ENCODE measurements at regions not wholly inside any gene's neighbourhood (a gene's known extent, or its start where the extent isn't known, plus 50 kb on each side); places are given as distances from the start of the nearest gene placed in this dataset.

DNA sequence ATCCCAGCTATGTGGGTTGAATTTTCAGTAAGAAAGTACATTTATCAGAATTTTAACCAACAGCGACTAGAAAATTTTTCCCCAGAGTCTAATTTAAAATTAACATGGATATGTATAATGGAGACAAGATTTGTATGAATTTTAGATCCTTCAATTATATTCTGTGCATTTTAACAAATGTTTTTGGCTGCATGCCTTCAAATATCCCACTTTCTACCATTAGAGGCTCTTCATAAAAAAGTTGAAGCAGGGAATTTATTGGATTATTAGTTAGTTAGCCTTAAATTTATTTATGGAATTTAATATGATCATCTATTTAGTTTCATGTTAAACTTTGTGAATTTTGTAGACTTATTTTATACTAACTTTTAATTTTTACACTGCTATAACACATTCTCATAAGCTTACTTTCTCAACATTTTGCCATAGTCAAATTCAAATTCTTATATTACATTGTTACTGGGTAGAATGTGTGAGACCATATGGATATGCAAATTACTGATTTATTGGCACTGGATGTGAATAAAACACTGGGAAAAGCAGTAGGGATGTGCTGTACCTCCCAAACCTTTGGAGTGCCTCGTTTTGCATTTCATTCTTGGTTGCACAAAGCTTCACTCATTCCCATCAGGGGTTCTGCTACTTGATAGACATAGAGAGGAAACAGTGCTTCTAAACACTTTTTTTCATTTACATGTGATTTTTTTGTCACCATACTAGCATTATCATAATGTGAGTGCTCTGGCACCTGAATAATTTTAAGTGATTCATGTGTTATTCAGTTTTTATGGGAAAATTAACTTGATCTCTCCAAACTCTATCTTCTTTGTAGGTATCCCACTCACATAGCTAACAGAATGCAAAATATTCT lies 491.8 kb upstream of the COX7C start:
- ATAC-seq: no peak
- intact Hi-C loops (cut with DNase I): no loop called here
- TF ChIP-seq, protein P1, sequence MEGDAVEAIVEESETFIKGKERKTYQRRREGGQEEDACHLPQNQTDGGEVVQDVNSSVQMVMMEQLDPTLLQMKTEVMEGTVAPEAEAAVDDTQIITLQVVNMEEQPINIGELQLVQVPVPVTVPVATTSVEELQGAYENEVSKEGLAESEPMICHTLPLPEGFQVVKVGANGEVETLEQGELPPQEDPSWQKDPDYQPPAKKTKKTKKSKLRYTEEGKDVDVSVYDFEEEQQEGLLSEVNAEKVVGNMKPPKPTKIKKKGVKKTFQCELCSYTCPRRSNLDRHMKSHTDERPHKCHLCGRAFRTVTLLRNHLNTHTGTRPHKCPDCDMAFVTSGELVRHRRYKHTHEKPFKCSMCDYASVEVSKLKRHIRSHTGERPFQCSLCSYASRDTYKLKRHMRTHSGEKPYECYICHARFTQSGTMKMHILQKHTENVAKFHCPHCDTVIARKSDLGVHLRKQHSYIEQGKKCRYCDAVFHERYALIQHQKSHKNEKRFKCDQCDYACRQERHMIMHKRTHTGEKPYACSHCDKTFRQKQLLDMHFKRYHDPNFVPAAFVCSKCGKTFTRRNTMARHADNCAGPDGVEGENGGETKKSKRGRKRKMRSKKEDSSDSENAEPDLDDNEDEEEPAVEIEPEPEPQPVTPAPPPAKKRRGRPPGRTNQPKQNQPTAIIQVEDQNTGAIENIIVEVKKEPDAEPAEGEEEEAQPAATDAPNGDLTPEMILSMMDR (IDR thresholded peaks at IDR 0.05): no peak

DNA sequence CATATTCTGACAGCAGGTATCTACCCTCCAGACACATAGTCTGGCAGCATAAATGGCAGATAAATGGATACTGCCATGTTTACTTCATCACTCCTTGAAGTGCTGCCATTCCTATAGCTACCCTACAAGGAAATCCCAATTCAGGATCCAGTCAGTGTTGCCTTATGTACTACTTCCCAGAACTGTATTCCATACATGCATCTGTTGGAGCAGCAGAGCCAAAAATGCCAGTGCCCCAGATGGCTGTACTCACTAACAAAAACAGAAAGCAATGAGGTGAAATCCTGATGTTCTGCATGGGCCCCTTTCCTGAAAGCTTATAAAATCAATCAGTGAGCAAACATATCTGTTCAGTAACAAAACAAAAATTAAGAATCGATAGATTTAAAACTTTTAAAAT lies 490.0 kb upstream of the COX7C start:
- intact Hi-C loops (cut with DNase I): no loop called here
- no peak overlapping the region for H3K27ac ChIP-seq
- TF ChIP-seq, protein P1 (IDR thresholded peaks at IDR 0.05): no peak
- no peaks in the 10 kb centered on the region for H3K4me1 ChIP-seq
- H3K27me3 ChIP-seq: no peaks in the 10 kb centered on the region
- DNase-seq: no peak
- no peak for ATAC-seq
- no peaks in the 10 kb centered on the region for H3K9me3 ChIP-seq
- H3K36me3 ChIP-seq: no peaks in the 10 kb centered on the region
- no peak overlapping the region for H3K4me3 ChIP-seq

More for the DNA sequence above, 491.8 kb upstream of the COX7C start:
- H3K27me3 ChIP-seq: no peaks in the 10 kb centered on the region
- no peak overlapping the region for H3K4me3 ChIP-seq
- no peak overlapping the region for H3K27ac ChIP-seq
- no peaks in the 10 kb centered on the region for H3K4me1 ChIP-seq
- H3K9me3 ChIP-seq: no peaks in the 10 kb centered on the region
- no peaks in the 10 kb centered on the region for H3K36me3 ChIP-seq
- no peak for DNase-seq

DNA sequence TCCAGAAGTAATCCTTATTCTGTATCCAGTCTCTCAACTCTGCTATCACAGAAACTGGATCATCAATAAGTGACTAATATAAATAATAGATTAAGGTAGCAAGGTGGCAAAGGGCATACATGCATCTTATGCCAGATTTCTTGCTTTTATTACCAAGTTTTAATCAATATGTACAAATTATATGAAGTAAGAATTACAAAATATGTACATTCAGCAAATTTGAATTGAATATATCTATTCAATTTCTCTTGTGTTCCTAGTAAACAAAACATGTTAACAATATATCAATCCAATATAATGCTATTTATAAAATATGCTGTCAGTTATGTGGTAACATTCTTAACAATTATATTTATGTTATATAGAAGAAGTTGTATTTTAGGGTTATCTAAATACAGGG lies 488.7 kb upstream of the COX7C start:
- intact Hi-C loops (cut with DNase I): no loop called here

DNA sequence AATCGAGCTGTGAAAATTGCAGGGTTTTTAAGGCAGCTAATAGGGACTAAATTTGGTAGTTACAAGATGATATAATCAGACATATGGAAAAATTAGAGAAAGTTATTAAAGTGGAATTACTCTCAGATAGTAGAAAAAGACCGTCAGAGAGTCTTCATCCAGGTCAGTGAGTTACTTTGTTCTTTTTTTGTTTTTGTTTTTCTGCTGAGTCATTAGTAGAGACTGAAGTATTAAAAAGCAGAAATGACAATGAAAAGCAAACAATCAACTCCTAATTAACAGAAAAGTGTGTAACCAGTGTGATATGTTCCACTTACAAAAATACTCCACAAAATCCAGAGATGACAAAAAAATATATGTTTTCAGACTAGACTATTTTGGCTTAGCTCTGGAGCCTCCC lies 480.4 kb upstream of the COX7C start:
- no peak overlapping the region for H3K4me3 ChIP-seq

More for the DNA sequence above, 488.7 kb upstream of the COX7C start:
- no peak for ATAC-seq
- no peaks in the 10 kb centered on the region for H3K4me1 ChIP-seq
- TF ChIP-seq, protein P1 (IDR thresholded peaks at IDR 0.05): no peak
- no peaks in the 10 kb centered on the region for H3K36me3 ChIP-seq
- no peak overlapping the region for H3K4me3 ChIP-seq
- no peaks in the 10 kb centered on the region for H3K27me3 ChIP-seq
- no peak for DNase-seq
- H3K27ac ChIP-seq: no peak overlapping the region
- no peaks in the 10 kb centered on the region for H3K9me3 ChIP-seq

DNA sequence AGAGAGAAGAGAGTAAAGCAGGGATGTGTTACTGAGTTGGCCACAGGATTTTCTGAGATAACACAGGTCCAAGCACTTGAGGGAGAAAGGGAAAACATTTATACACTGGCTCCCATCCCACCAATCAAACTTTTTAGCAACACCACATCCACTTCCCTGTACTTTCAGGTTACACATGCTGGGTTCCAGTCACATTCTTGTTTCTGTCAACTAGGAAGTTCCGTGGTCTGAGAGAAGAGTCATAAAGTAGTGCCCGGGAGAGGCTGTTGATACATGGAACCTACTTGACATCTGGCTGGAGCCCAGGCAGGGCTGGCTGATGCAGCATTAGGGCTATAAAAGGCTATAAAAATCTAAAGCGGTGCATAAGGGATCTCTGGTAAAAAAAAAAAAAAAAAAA lies 473.9 kb upstream of the COX7C start:
- Histone ChIP-seq H3K27ac (no peak overlapping the region), H3K4me1 (no peaks in the 10 kb centered on the region), H3K27me3 (no peaks in the 10 kb centered on the region), H3K36me3 (no peaks in the 10 kb centered on the region), H3K9me3 (no peaks in the 10 kb centered on the region), H3K4me3 (no peak overlapping the region)
- intact Hi-C loops (cut with DNase I): no loop called here
- ATAC-seq: peak; percentile 57
- no peak for DNase-seq
- TF ChIP-seq, protein P1 (IDR thresholded peaks at IDR 0.05): no peak

More for the DNA sequence above, 480.4 kb upstream of the COX7C start:
- ATAC-seq: no peak
- intact Hi-C loops (cut with DNase I): no loop called here
- no peaks in the 10 kb centered on the region for H3K27me3 ChIP-seq
- no peak for DNase-seq
- no peaks in the 10 kb centered on the region for H3K4me1 ChIP-seq
- H3K36me3 ChIP-seq: no peaks in the 10 kb centered on the region
- no peak overlapping the region for H3K27ac ChIP-seq
- H3K9me3 ChIP-seq: no peaks in the 10 kb centered on the region
- TF ChIP-seq, protein P1 (IDR thresholded peaks at IDR 0.05): no peak
